GM23338 (cell line): ENCODE measurements at regions not wholly inside any gene's neighbourhood (a gene's known extent, or its start where the extent isn't known, plus 50 kb on each side); places are given as distances from the start of the nearest gene placed in this dataset.

Source experiments
- ATAC-seq: fragments of 200-7000 bp; cut with Tn5 transposase; 3 replicates; pipeline ENCODE4 v1.9.1; 2020
- DNase-seq: peaks from one replicate; pipeline ENCODE4 v3.0.0-alpha.2; 2015; ENCODE audit warnings: low spot score
- H2AFZ ChIP-seq: fragments of 200-600 bp; sonication (generic); 2 replicates; pipeline ENCODE4 v1.8.0; 2016; ENCODE audit warnings: antibody characterized with exemption, mild to moderate bottlenecking, moderate library complexity
- H3F3A ChIP-seq: fragments of 200-600 bp; sonication (generic); replicated peaks from 2 replicates; pipeline ENCODE4 v1.8.0; 2017; ENCODE audit warnings: antibody characterized with exemption, mixed run types, low read depth
- H3K27ac ChIP-seq: fragments of 200-600 bp; sonication (generic); 2 replicates; pipeline ENCODE4 v1.6.1; 2016; ENCODE audit warnings: low read depth
- H3K27me3 ChIP-seq: fragments of 200-600 bp; sonication (generic); 2 replicates; pipeline ENCODE4 v1.8.0; 2016; ENCODE audit warnings: mild to moderate bottlenecking, mixed run types, moderate library complexity; ENCODE audit not compliant: insufficient read depth
- H3K36me3 ChIP-seq: fragments of 200-600 bp; sonication (generic); 2 replicates; pipeline ENCODE4 v1.8.0; 2016; ENCODE audit warnings: mild to moderate bottlenecking; ENCODE audit not compliant: insufficient read depth
- H3K4me1 ChIP-seq: fragments of 200-600 bp; sonication (generic); 2 replicates; pipeline ENCODE4 v1.8.0; 2016; ENCODE audit warnings: mild to moderate bottlenecking, moderate library complexity; ENCODE audit not compliant: insufficient read depth
- H3K4me2 ChIP-seq: fragments of 200-600 bp; sonication (generic); 2 replicates; pipeline ENCODE4 v1.7.1; 2017; ENCODE audit warnings: mixed run types
- H3K4me3 ChIP-seq: fragments of 200-600 bp; sonication (generic); 2 replicates; pipeline ENCODE4 v1.6.1; 2016; ENCODE audit warnings: mixed run types
- H3K79me2 ChIP-seq: fragments of 200-600 bp; sonication (generic); replicated peaks from 2 replicates; pipeline ENCODE4 v1.8.0; 2017; ENCODE audit warnings: mild to moderate bottlenecking; ENCODE audit not compliant: insufficient read depth
- H3K9me2 ChIP-seq: fragments of 200-600 bp; sonication (generic); 2 replicates; pipeline ENCODE4 v1.8.0; 2017; ENCODE audit not compliant: insufficient read depth
- H4K20me1 ChIP-seq: fragments of 200-600 bp; sonication (generic); replicated peaks from 2 replicates; pipeline ENCODE4 v1.8.0; 2017; ENCODE audit warnings: mild to moderate bottlenecking; ENCODE audit not compliant: insufficient read depth
- H3K27ac Mint-ChIP-seq: 2 replicates; pipeline ENCODE4 v1.8.0; 2020; ENCODE audit warnings: inconsistent platforms, mild to moderate bottlenecking, moderate library complexity, mixed read lengths
- H3K27me3 Mint-ChIP-seq: 3 replicates; pipeline ENCODE4 v1.8.0; 2022; ENCODE audit warnings: low read depth, mild to moderate bottlenecking, moderate library complexity, mixed read lengths, inconsistent platforms; ENCODE audit not compliant: insufficient read depth, poor library complexity
- H3K36me3 Mint-ChIP-seq: 3 replicates; pipeline ENCODE4 v1.8.0; 2021; ENCODE audit warnings: low read depth, mild to moderate bottlenecking, inconsistent platforms, moderate library complexity, mixed read lengths
- H3K4me1 Mint-ChIP-seq: 3 replicates; pipeline ENCODE4 v1.8.0; 2020; ENCODE audit warnings: mild to moderate bottlenecking, inconsistent platforms, mixed read lengths
- H3K4me3 Mint-ChIP-seq: 3 replicates; pipeline ENCODE4 v1.8.0; 2021; ENCODE audit warnings: moderate library complexity, mild to moderate bottlenecking, inconsistent platforms, mixed read lengths
- H3K9me3 Mint-ChIP-seq: 3 replicates; pipeline ENCODE4 v1.8.0; 2020; ENCODE audit warnings: moderate library complexity, mild to moderate bottlenecking, inconsistent platforms, mixed read lengths
- CREB1 ChIP-seq: fragments of 250-450 bp; sonication (Bioruptor Pico); IDR thresholded peaks from 2 replicates; pipeline ENCODE4 v1.5.0; 2020; ENCODE audit warnings: low read depth, mild to moderate bottlenecking, moderate library complexity
- EZH2 ChIP-seq: fragments of 200-600 bp; sonication (generic); IDR thresholded peaks from one replicate; pipeline ENCODE4 v1.8.0; 2017; ENCODE audit warnings: antibody characterized with exemption, mild to moderate bottlenecking, low read depth; ENCODE audit not compliant: unreplicated experiment
- EZH2phosphoT487 ChIP-seq: fragments of 200-600 bp; sonication (generic); IDR thresholded peaks from one replicate; pipeline ENCODE4 v1.8.1; 2018; ENCODE audit warnings: antibody characterized with exemption; ENCODE audit not compliant: unreplicated experiment
- JUNB ChIP-seq: IDR thresholded peaks from one replicate; pipeline ENCODE4 v1.6.1; 2016; ENCODE audit warnings: antibody characterized with exemption; ENCODE audit not compliant: unreplicated experiment
- NANOG ChIP-seq: IDR thresholded peaks from 2 replicates; pipeline ENCODE4 v1.6.1; 2016; ENCODE audit warnings: antibody characterized with exemption, borderline replicate concordance
- POLR2AphosphoS5 ChIP-seq: IDR thresholded peaks from 2 replicates; pipeline ENCODE4 v1.6.1; 2016; ENCODE audit warnings: antibody characterized with exemption, low read depth
- STAT1 ChIP-seq: IDR thresholded peaks from one replicate; pipeline ENCODE4 v1.6.1; 2016; ENCODE audit warnings: antibody characterized with exemption; ENCODE audit not compliant: unreplicated experiment
- ZNF114 ChIP-seq: fragments of 250-450 bp; sonication (Bioruptor Pico); IDR thresholded peaks from 2 replicates; pipeline ENCODE4 v1.5.0; 2020; ENCODE audit warnings: mild to moderate bottlenecking, moderate library complexity
- ZNF331 ChIP-seq: fragments of 250-450 bp; sonication (Bioruptor Pico); IDR thresholded peaks from 2 replicates; pipeline ENCODE4 v1.5.0; 2020; ENCODE audit warnings: low read depth, mild to moderate bottlenecking, moderate library complexity
- TF ChIP-seq, protein P1 (sequence below): IDR thresholded peaks from one replicate; pipeline ENCODE4 v1.6.1; 2018; ENCODE audit warnings: antibody characterized with exemption; ENCODE audit not compliant: unreplicated experiment
- TF ChIP-seq, protein P2 (sequence below), 2 experiments: fragments of 200-600 bp in 1 of 2; sonication (generic) in 1 of 2; conservative IDR thresholded peaks; 2 replicates each; pipeline versions ENCODE4 v1.5.1 to v1.6.1; 2016 to 2017; ENCODE audit warnings: antibody characterized with exemption in 2 of 2, low read depth in 2 of 2, mild to moderate bottlenecking in 2 of 2, moderate library complexity in 1 of 2
- TF ChIP-seq, protein P3 (sequence below): IDR thresholded peaks from 2 replicates; pipeline ENCODE4 v1.6.1; 2016; ENCODE audit warnings: antibody characterized with exemption

DNA sequence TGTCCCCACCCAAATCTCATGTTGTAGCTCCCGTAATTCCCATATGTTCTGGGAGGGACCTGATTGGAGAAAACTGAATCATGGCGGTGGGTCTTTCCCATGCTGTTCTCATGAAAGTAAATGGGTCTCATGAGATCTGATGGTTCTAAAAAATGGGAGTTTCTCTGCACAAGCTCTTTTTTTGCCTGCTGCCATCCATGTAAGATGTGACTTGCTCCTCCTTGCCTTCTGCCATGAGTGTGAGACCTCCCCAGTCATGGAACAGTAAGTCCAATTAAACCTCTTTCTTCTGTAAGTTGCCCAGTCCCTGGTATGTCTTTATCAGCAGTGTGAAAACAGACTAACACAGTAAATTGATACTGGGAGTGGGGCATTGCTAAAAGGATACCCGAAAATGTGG is 1218.4 kb upstream of the CITED2 start (continued):
- TF ChIP-seq, protein P1, sequence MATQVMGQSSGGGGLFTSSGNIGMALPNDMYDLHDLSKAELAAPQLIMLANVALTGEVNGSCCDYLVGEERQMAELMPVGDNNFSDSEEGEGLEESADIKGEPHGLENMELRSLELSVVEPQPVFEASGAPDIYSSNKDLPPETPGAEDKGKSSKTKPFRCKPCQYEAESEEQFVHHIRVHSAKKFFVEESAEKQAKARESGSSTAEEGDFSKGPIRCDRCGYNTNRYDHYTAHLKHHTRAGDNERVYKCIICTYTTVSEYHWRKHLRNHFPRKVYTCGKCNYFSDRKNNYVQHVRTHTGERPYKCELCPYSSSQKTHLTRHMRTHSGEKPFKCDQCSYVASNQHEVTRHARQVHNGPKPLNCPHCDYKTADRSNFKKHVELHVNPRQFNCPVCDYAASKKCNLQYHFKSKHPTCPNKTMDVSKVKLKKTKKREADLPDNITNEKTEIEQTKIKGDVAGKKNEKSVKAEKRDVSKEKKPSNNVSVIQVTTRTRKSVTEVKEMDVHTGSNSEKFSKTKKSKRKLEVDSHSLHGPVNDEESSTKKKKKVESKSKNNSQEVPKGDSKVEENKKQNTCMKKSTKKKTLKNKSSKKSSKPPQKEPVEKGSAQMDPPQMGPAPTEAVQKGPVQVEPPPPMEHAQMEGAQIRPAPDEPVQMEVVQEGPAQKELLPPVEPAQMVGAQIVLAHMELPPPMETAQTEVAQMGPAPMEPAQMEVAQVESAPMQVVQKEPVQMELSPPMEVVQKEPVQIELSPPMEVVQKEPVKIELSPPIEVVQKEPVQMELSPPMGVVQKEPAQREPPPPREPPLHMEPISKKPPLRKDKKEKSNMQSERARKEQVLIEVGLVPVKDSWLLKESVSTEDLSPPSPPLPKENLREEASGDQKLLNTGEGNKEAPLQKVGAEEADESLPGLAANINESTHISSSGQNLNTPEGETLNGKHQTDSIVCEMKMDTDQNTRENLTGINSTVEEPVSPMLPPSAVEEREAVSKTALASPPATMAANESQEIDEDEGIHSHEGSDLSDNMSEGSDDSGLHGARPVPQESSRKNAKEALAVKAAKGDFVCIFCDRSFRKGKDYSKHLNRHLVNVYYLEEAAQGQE: no peak
- TF ChIP-seq CREB1 (CRISPR knock-in tag): no peak
- no peak for TF ChIP-seq ZNF114 (CRISPR knock-in tag)
- no peak for TF ChIP-seq NANOG

DNA sequence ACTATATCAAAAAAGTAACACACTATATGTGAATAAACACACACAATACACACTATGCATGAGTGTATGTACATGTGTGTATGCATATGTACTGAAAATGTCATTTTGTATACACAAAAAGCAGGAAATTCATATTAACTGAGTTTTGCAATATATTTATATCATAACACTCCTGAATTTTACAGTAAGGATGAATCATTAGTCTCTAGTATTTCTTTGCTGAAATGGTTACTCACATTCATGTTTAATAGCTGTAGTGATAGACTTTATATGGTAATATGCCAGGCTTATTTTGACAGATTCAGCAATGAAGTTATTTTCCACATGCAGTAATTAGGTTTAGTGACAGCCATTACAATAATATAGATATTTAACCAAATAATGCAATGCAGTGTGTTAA is 1216.2 kb upstream of the CITED2 start:
- peaks cover 7% of the 10 kb centered on the region for H3K36me3 Mint-ChIP-seq
- no peak overlapping the region for H3K27ac ChIP-seq
- no peak for ATAC-seq
- no peak for TF ChIP-seq STAT1
- TF ChIP-seq ZNF331: no peak
- no peak for TF ChIP-seq EZH2
- TF ChIP-seq, protein P1: no peak
- no peak for TF ChIP-seq CREB1 (CRISPR knock-in tag)
- TF ChIP-seq EZH2phosphoT487: no peak
- TF ChIP-seq NANOG: no peak
- TF ChIP-seq JUNB: no peak
- TF ChIP-seq, protein P2, sequence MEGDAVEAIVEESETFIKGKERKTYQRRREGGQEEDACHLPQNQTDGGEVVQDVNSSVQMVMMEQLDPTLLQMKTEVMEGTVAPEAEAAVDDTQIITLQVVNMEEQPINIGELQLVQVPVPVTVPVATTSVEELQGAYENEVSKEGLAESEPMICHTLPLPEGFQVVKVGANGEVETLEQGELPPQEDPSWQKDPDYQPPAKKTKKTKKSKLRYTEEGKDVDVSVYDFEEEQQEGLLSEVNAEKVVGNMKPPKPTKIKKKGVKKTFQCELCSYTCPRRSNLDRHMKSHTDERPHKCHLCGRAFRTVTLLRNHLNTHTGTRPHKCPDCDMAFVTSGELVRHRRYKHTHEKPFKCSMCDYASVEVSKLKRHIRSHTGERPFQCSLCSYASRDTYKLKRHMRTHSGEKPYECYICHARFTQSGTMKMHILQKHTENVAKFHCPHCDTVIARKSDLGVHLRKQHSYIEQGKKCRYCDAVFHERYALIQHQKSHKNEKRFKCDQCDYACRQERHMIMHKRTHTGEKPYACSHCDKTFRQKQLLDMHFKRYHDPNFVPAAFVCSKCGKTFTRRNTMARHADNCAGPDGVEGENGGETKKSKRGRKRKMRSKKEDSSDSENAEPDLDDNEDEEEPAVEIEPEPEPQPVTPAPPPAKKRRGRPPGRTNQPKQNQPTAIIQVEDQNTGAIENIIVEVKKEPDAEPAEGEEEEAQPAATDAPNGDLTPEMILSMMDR (conservative IDR thresholded peaks at IDR 0.05; ENCODE audit: low read depth in 2 of 2): no peak
- TF ChIP-seq POLR2AphosphoS5: no peak
- TF ChIP-seq, protein P3, sequence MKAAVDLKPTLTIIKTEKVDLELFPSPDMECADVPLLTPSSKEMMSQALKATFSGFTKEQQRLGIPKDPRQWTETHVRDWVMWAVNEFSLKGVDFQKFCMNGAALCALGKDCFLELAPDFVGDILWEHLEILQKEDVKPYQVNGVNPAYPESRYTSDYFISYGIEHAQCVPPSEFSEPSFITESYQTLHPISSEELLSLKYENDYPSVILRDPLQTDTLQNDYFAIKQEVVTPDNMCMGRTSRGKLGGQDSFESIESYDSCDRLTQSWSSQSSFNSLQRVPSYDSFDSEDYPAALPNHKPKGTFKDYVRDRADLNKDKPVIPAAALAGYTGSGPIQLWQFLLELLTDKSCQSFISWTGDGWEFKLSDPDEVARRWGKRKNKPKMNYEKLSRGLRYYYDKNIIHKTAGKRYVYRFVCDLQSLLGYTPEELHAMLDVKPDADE: no peak

More for the DNA sequence above, 1216.2 kb upstream of the CITED2 start:
- H3K27me3 ChIP-seq: no peaks in the 10 kb centered on the region
- H3K9me2 ChIP-seq: no peaks in the 10 kb centered on the region
- H3K27me3 Mint-ChIP-seq: no peaks in the 10 kb centered on the region
- H2AFZ ChIP-seq: no peak overlapping the region
- H3K27ac Mint-ChIP-seq: no peak overlapping the region
- peaks cover 14% of the 10 kb centered on the region; the same call in 2 of the 3 replicates for H3K9me3 Mint-ChIP-seq
- H3K79me2 ChIP-seq: no peaks in the 10 kb centered on the region
- H3F3A ChIP-seq: no peaks in the 10 kb centered on the region
- H3K4me1 ChIP-seq: no peaks in the 10 kb centered on the region
- H4K20me1 ChIP-seq: no peaks in the 10 kb centered on the region
- H3K4me1 Mint-ChIP-seq: no peaks in the 10 kb centered on the region
- no peak overlapping the region for H3K4me3 Mint-ChIP-seq
- no peaks in the 10 kb centered on the region for H3K36me3 ChIP-seq
- no peak for DNase-seq
- H3K4me2 ChIP-seq: no peak overlapping the region
- H3K4me3 ChIP-seq: no peak overlapping the region
